ENCODE measurements at regions not wholly inside any gene's neighbourhood (a gene's known extent, or its start where the extent isn't known, plus 50 kb on each side); places are given as distances from the start of the nearest gene placed in this dataset.
A peak's percentile ranks its signal among the peaks of the same experiment; 100 is the strongest.
"Not testable (repeated sequence)": the region's sequence is repeated elsewhere in the genome, so short reads cannot be mapped to it uniquely, and the experiment has no call there.

DNA sequence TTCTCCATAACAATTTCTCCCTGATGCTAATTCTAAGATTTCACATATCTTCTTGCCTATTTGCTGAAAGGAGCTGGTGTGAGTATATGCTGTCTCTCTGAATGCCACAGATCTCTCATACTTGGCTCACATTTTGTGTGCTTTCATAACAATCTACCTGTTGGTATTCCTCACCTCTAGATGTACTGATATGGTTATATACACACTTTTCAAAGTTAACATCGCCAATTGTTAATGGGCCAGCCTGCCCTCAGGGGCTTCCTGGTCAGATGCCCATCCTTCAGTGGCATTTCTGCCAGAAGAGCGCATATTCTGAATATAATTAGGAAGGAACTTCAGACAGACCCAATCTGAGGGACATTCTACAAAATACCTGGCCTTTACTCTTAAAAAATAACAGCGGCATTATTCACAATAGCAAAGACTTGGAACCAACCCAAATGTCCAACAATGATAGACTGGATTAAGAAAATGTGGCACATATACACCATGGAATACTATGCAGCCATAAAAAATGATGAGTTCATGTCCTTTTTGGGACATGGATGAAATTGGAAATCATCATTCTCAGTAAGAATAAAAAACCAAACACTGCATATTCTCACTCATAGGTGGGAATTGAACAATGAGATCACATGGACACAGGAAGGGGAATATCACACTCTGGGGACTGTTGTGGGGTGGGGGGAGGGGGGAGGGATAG lies 123.9 kb upstream of the FAT1 start:
- H3K56ac ChIP-seq (ENCODE audit: extremely low read depth, insufficient read depth, low read length); H3K23ac ChIP-seq (ENCODE audit: low read depth, low read length); CTCF ChIA-PET; H3K9ac ChIP-seq (ENCODE audit: low read depth, low read length); H3K27me3 ChIP-seq (ENCODE audit: control insufficient read depth, insufficient read depth, low read length); H3K36me3 ChIP-seq (ENCODE audit: control insufficient read depth, insufficient read depth, low read length); BruUV-seq (replicated peaks); ATAC-seq (ENCODE audit: low read depth); H4K5ac ChIP-seq (ENCODE audit: low read depth, low read length); H3K27ac ChIP-seq (ENCODE audit: insufficient read depth, low read length); H3K4me3 ChIP-seq (ENCODE audit: insufficient read depth, low read depth, low read length); H2AFZ ChIP-seq (replicated peaks; ENCODE audit: low read length, poor library complexity); H3K4me2 ChIP-seq (ENCODE audit: low read depth, low read length); H2BK15ac ChIP-seq (ENCODE audit: low read depth, low read length); dilution Hi-C loops (cut with HindIII; ENCODE audit: low sequenced_read_pairs, unreplicated experiment); H3K9me3 ChIP-seq (ENCODE audit: control insufficient read depth, insufficient read depth, low read length); H4K8ac ChIP-seq (ENCODE audit: low read depth in 2 of 2, low read length in 2 of 2); POLR2A ChIA-PET (ENCODE audit: unreplicated experiment); H4K20me1 ChIP-seq (ENCODE audit: insufficient read depth, low read length); H2AK9ac ChIP-seq (replicated peaks; ENCODE audit: low read depth, low read length, poor library complexity); DNase-seq; H3K14ac ChIP-seq (replicated peaks; ENCODE audit: low read depth, low read length); in situ Hi-C loops (cut with MboI; ENCODE audit: low sequenced_read_pairs): not testable (repeated sequence)
- H3K4ac ChIP-seq (ENCODE audit: low read depth, low read length), result peak overlapping the region; percentile 8; the same call in 1 of the 2 replicates
- H3K4me1 ChIP-seq (ENCODE audit: control insufficient read depth, insufficient read depth, low read length), result peaks cover 13% of the 10 kb centered on the region
- peak overlapping the region; percentile 8 for H2BK5ac ChIP-seq (ENCODE audit: low read depth, low read length, poor library complexity, severe bottlenecking)
- intact Hi-C loops (cut with micrococcal nuclease), result loop anchor here (10.0 kb wide), 1 partner anchor 1077 kb away; no protein-coding TSS in a partner anchor
- H3K9me1 ChIP-seq (ENCODE audit: insufficient read depth, low read length), result peaks cover 13% of the 10 kb centered on the region; the same call in 1 of the 2 replicates
- peak overlapping the region; percentile 11; the same call in 1 of the 2 replicates for H2AK5ac ChIP-seq (ENCODE audit: low read depth, low read length)
- H2BK20ac ChIP-seq (ENCODE audit: low read depth, low read length), result peak overlapping the region; percentile 5; the same call in 1 of the 2 replicates
- peak overlapping the region; percentile 54; the same call in 1 of the 2 replicates for H2BK120ac ChIP-seq (ENCODE audit: low read depth, low read length)
- H3K79me1 ChIP-seq (ENCODE audit: low read depth in 1 of 2, low read length in 2 of 2), result peaks cover 3 to 11% of the 10 kb centered on the region in 2 experiments; a peak in 1 of 4 replicates
- H4K91ac ChIP-seq (ENCODE audit: insufficient read depth, low read depth, low read length), result peak overlapping the region; percentile 13; the same call in 1 of the 2 replicates
- H3K18ac ChIP-seq (ENCODE audit: low read depth, low read length), result peak overlapping the region; percentile 71; the same call in 1 of the 2 replicates
- no CpG with 5 or more reads among the region's 3 CpGs for WGBS, 2 experiments (ENCODE audit: extremely low coverage in 2 of 2, insufficient read length in 1 of 2)
